Suprapubic skin (tissue), 3 donors: ENCODE measurements at regions not wholly inside any gene's neighbourhood (a gene's known extent, or its start where the extent isn't known, plus 50 kb on each side); places are given as distances from the start of the nearest gene placed in this dataset.

Experiments
- POLR2A ChIP-seq, 2 donors: fragments of 450-650 bp; IDR thresholded peaks; one replicate each; pipeline ENCODE4 v1.6.1; 2017; ENCODE audit warnings: antibody characterized with exemption in 2 of 2, mild to moderate bottlenecking in 2 of 2, moderate library complexity in 2 of 2
- TF ChIP-seq, protein P1 (sequence below), 2 donors: fragments of 200-600 bp in 1 of 2; fragments of 450-650 bp in 1 of 2; sonication (generic) in 1 of 2; IDR thresholded peaks; one replicate each; pipeline ENCODE4 v1.5.1; 2016 to 2019; ENCODE audit warnings: antibody characterized with exemption in 2 of 2, mild to moderate bottlenecking in 1 of 2, moderate library complexity in 1 of 2

DNA sequence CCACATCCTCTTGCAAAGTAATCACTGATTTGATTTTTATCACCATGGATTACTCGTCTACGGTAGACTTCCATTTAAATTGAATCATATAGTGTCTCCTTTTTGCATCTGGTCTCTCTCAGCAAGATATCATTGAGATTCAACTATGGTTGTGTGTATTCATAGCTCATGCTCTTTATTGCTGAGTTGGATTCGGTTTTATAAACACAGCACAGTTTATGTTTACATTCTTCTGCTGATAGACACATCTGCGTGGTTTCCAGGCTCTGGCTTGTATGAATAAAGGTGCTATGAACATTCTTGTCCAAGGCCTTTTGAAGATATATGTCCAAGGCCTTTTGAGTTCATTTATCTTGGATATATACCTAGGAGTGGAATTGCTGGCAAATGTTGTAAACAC is 356.5 kb upstream of the CELF2 start:
- no peak for TF ChIP-seq POLR2A (IDR thresholded peaks at IDR 0.05)
- TF ChIP-seq, protein P1, sequence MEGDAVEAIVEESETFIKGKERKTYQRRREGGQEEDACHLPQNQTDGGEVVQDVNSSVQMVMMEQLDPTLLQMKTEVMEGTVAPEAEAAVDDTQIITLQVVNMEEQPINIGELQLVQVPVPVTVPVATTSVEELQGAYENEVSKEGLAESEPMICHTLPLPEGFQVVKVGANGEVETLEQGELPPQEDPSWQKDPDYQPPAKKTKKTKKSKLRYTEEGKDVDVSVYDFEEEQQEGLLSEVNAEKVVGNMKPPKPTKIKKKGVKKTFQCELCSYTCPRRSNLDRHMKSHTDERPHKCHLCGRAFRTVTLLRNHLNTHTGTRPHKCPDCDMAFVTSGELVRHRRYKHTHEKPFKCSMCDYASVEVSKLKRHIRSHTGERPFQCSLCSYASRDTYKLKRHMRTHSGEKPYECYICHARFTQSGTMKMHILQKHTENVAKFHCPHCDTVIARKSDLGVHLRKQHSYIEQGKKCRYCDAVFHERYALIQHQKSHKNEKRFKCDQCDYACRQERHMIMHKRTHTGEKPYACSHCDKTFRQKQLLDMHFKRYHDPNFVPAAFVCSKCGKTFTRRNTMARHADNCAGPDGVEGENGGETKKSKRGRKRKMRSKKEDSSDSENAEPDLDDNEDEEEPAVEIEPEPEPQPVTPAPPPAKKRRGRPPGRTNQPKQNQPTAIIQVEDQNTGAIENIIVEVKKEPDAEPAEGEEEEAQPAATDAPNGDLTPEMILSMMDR (IDR thresholded peaks at IDR 0.05): no peak
